ENCODE measurements at regions not wholly inside any gene's neighbourhood (a gene's known extent, or its start where the extent isn't known, plus 50 kb on each side); places are given as distances from the start of the nearest gene placed in this dataset.

- H3K36me3 ChIP-seq: no peaks in the 10 kb centered on the region
- ATAC-seq (ENCODE audit: insufficient number of reproducible peaks, low FRiP score, low read depth) (no peak), DNase-seq (ENCODE audit: low spot score) (no peak)
- H3K27me3 ChIP-seq (replicated peaks; ENCODE audit: insufficient read depth): no peaks in the 10 kb centered on the region
- H3K4me3 ChIP-seq: no peak overlapping the region
- no peaks in the 10 kb centered on the region for H3K4me1 ChIP-seq (ENCODE audit: control insufficient read depth in 1 of 2, low read depth in 2 of 2)
- H3K9me3 ChIP-seq: no peaks in the 10 kb centered on the region
- no peak for TF ChIP-seq CTCF (IDR thresholded peaks at IDR 0.05)
- no peak overlapping the region for H3K27ac ChIP-seq
Measured at GRCh38 chr18:14919666-14920065, 171.7 kb downstream of the ANKRD30B start.

GRCh38 chr18:14921031-14921430 lies 173.1 kb downstream of the ANKRD30B start:
- ATAC-seq (ENCODE audit: insufficient number of reproducible peaks, low FRiP score, low read depth) (no peak), DNase-seq (ENCODE audit: low spot score) (no peak)
- Histone ChIP-seq H3K4me1 (ENCODE audit: control insufficient read depth in 1 of 2, low read depth in 2 of 2) (no peaks in the 10 kb centered on the region), H3K27ac (no peak overlapping the region), H3K9me3 (no peaks in the 10 kb centered on the region), H3K36me3 (no peaks in the 10 kb centered on the region), H3K4me3 (no peak overlapping the region), H3K27me3 (replicated peaks; ENCODE audit: insufficient read depth) (no peaks in the 10 kb centered on the region)
- no peak for TF ChIP-seq CTCF (IDR thresholded peaks at IDR 0.05)

GRCh38 chr18:14921547-14921946 lies 173.6 kb downstream of the ANKRD30B start:
- no peak for ATAC-seq (ENCODE audit: insufficient number of reproducible peaks, low FRiP score, low read depth)
- Histone ChIP-seq H3K27ac (no peak overlapping the region), H3K36me3 (no peaks in the 10 kb centered on the region), H3K4me3 (no peak overlapping the region), H3K27me3 (replicated peaks; ENCODE audit: insufficient read depth) (no peaks in the 10 kb centered on the region), H3K4me1 (ENCODE audit: control insufficient read depth in 1 of 2, low read depth in 2 of 2) (no peaks in the 10 kb centered on the region), H3K9me3 (no peaks in the 10 kb centered on the region)
- DNase-seq (ENCODE audit: low spot score): no peak
- TF ChIP-seq CTCF (IDR thresholded peaks at IDR 0.05): no peak

- Histone ChIP-seq H3K4me1 (ENCODE audit: control insufficient read depth in 1 of 2, low read depth in 2 of 2) (no peaks in the 10 kb centered on the region), H3K4me3 (no peak overlapping the region), H3K9me3 (no peaks in the 10 kb centered on the region), H3K27me3 (replicated peaks; ENCODE audit: insufficient read depth) (no peaks in the 10 kb centered on the region), H3K27ac (no peak overlapping the region), H3K36me3 (no peaks in the 10 kb centered on the region)
- no peak for TF ChIP-seq CTCF (IDR thresholded peaks at IDR 0.05)
- no peak for ATAC-seq (ENCODE audit: insufficient number of reproducible peaks, low FRiP score, low read depth)
- DNase-seq (ENCODE audit: low spot score): no peak
Measured at GRCh38 chr18:14922031-14922430, 174.1 kb downstream of the ANKRD30B start.

- Histone ChIP-seq H3K9me3 (no peaks in the 10 kb centered on the region), H3K36me3 (no peaks in the 10 kb centered on the region), H3K27ac (no peak overlapping the region), H3K4me3 (no peak overlapping the region), H3K4me1 (ENCODE audit: control insufficient read depth in 1 of 2, low read depth in 2 of 2) (no peaks in the 10 kb centered on the region), H3K27me3 (replicated peaks; ENCODE audit: insufficient read depth) (no peaks in the 10 kb centered on the region)
- ATAC-seq (ENCODE audit: insufficient number of reproducible peaks, low FRiP score, low read depth): no peak
- DNase-seq (ENCODE audit: low spot score): no peak
- TF ChIP-seq CTCF (IDR thresholded peaks at IDR 0.05): no peak
Measured at GRCh38 chr18:14922965-14923565, 175.1 kb downstream of the ANKRD30B start.

All from thoracic aorta (tissue), 2 donors.